ENCODE measurements at regions not wholly inside any gene's neighbourhood (a gene's known extent, or its start where the extent isn't known, plus 50 kb on each side); places are given as distances from the start of the nearest gene placed in this dataset.

DNA sequence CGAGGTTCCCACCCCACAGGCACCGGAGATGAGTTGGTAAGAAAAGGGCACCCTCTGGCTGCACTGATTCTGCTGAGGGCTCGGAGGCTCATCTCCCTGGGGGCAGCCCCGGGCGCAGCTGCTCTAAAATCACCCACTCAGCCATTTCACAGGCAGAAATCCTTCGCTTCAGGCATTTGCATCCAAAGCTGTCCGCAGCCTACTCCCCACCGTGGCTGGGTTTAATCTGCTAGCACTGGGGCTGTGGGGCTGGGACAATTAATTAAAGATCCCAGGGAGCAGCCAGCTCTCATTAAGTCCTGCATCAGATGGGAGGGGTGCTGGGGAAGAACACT, 104.3 kb upstream of the PRR20G start:
- TF ChIP-seq, protein P1, sequence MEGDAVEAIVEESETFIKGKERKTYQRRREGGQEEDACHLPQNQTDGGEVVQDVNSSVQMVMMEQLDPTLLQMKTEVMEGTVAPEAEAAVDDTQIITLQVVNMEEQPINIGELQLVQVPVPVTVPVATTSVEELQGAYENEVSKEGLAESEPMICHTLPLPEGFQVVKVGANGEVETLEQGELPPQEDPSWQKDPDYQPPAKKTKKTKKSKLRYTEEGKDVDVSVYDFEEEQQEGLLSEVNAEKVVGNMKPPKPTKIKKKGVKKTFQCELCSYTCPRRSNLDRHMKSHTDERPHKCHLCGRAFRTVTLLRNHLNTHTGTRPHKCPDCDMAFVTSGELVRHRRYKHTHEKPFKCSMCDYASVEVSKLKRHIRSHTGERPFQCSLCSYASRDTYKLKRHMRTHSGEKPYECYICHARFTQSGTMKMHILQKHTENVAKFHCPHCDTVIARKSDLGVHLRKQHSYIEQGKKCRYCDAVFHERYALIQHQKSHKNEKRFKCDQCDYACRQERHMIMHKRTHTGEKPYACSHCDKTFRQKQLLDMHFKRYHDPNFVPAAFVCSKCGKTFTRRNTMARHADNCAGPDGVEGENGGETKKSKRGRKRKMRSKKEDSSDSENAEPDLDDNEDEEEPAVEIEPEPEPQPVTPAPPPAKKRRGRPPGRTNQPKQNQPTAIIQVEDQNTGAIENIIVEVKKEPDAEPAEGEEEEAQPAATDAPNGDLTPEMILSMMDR (conservative IDR thresholded peaks at IDR 0.05; ENCODE audit: low read depth, low read length) = no peak
- TF ChIP-seq MXI1 (IDR thresholded peaks at IDR 0.05; ENCODE audit: borderline replicate concordance, low read depth, low read length) (no peak), POLR2A (IDR thresholded peaks at IDR 0.05; ENCODE audit: low read depth, low read length) (no peak), MAFK (IDR thresholded peaks at IDR 0.05; ENCODE audit: low read depth, low read length) (no peak), MAZ (IDR thresholded peaks at IDR 0.05; ENCODE audit: borderline replicate concordance, low read depth, low read length) (no peak), RCOR1 (IDR thresholded peaks at IDR 0.05; ENCODE audit: insufficient replicate concordance, low read length) (no peak), RFX5 (IDR thresholded peaks at IDR 0.05; ENCODE audit: low read depth, low read length) (no peak), FOS (IDR thresholded peaks at IDR 0.05; ENCODE audit: low read depth, low read length) (no peak), CEBPB (IDR thresholded peaks at IDR 0.05; ENCODE audit: low read depth, low read length) (no peak), NFE2L2 (IDR thresholded peaks at IDR 0.05; ENCODE audit: low read depth, low read length) (no peak), USF2 (IDR thresholded peaks at IDR 0.05; ENCODE audit: low read depth, low read length) (no peak), BHLHE40 (IDR thresholded peaks at IDR 0.05; ENCODE audit: low read depth, low read length) (no peak), RAD21 (IDR thresholded peaks at IDR 0.05; ENCODE audit: low read length) (no peak)
- TF ChIP-seq, protein P2, sequence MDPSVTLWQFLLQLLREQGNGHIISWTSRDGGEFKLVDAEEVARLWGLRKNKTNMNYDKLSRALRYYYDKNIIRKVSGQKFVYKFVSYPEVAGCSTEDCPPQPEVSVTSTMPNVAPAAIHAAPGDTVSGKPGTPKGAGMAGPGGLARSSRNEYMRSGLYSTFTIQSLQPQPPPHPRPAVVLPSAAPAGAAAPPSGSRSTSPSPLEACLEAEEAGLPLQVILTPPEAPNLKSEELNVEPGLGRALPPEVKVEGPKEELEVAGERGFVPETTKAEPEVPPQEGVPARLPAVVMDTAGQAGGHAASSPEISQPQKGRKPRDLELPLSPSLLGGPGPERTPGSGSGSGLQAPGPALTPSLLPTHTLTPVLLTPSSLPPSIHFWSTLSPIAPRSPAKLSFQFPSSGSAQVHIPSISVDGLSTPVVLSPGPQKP (IDR thresholded peaks at IDR 0.05; ENCODE audit: borderline replicate concordance, low read depth, low read length) = no peak

Measured in IMR-90 (cell line).